Spleen (tissue), 11 donors: ENCODE measurements at regions not wholly inside any gene's neighbourhood (a gene's known extent, or its start where the extent isn't known, plus 50 kb on each side); places are given as distances from the start of the nearest gene placed in this dataset.

Experiments
- DNase-seq: peaks from one replicate; pipeline ENCODE4 v3.0.0-alpha.2; 2020
- H3K27ac ChIP-seq, 8 donors: fragments of 200-600 bp; sonication (generic) in 7 of 8; 1 replicate in 4 of 8; 2 replicates in 4 of 8; pipeline versions ENCODE4 v1.5.0 to v1.8.0; 2016 to 2021; ENCODE audit warnings: inconsistent platforms in 4 of 8, mild to moderate bottlenecking in 4 of 8, moderate library complexity in 1 of 8
- H3K27me3 ChIP-seq, 7 donors: fragments of 200-600 bp; sonication (generic) in 6 of 7; replicated peaks in 1 of 7; 1 replicate in 4 of 7; 2 replicates in 3 of 7; pipeline versions ENCODE4 v1.5.0 to v1.8.0; 2016 to 2021; ENCODE audit warnings: inconsistent platforms in 3 of 7, mild to moderate bottlenecking in 1 of 7
- H3K36me3 ChIP-seq, 6 donors: fragments of 200-600 bp; sonication (generic) in 5 of 6; 1 replicate in 4 of 6; 2 replicates in 2 of 6; pipeline versions ENCODE4 v1.5.0 to v1.8.0; 2016 to 2021; ENCODE audit warnings: inconsistent platforms in 2 of 6
- H3K4me1 ChIP-seq, 6 donors: fragments of 200-600 bp; sonication (generic) in 5 of 6; 1 replicate in 3 of 6; 2 replicates in 3 of 6; pipeline versions ENCODE4 v1.5.0 to v1.8.0; 2016 to 2021; ENCODE audit warnings: inconsistent platforms in 3 of 6
- H3K4me3 ChIP-seq, 8 donors: fragments of 200-600 bp; sonication (generic) in 7 of 8; 1 replicate in 4 of 8; 2 replicates in 4 of 8; pipeline versions ENCODE4 v1.5.0 to v1.8.0; 2016 to 2021; ENCODE audit warnings: inconsistent platforms in 4 of 8, mild to moderate bottlenecking in 4 of 8, moderate library complexity in 2 of 8
- H3K9me3 ChIP-seq, 8 donors: fragments of 200-600 bp; sonication (generic) in 7 of 8; 1 replicate in 4 of 8; 2 replicates in 4 of 8; pipeline versions ENCODE4 v1.5.0 to v1.8.0; 2016 to 2021; ENCODE audit warnings: inconsistent platforms in 4 of 8
- CTCF ChIP-seq, 11 experiments: fragments of 200-600 bp in 7 of 11; fragments of 450-650 bp in 4 of 11; sonication (generic) in 4 of 11; IDR thresholded peaks in 8 of 11; conservative IDR thresholded peaks in 3 of 11; 1 replicate in 7 of 11; 2 replicates in 4 of 11; pipeline versions ENCODE4 v1.4.0 to v1.8.0; 2016 to 2021; ENCODE audit warnings: antibody characterized with exemption in 11 of 11, inconsistent platforms in 4 of 11, mild to moderate bottlenecking in 1 of 11
- POLR2A ChIP-seq, 3 donors: fragments of 450-650 bp; IDR thresholded peaks; one replicate each; pipeline ENCODE4 v1.5.1; 2017; ENCODE audit warnings: antibody characterized with exemption in 3 of 3, mild to moderate bottlenecking in 1 of 3
- POLR2AphosphoS5 ChIP-seq, 3 donors: sonication (generic); formaldehyde crosslinking; IDR thresholded peaks; one replicate each; pipeline ENCODE4 v1.5.1; 2017; ENCODE audit warnings: antibody characterized with exemption in 3 of 3
- WGBS, 5 donors: extraction: QIAGEN DNeasy Blood & Tissue Kit in 3 of 5; methylation state at CpG; one replicate each; pipeline versions ENCODE4 v1.1.5 to v1.1.7; 2013 to 2018; 5-methylcytosine and 5-hydroxymethylcytosine counted together
- intact Hi-C: fragments of 100-400 bp; cut with DNase I; formaldehyde crosslinking; loops from one replicate; pipeline ENCODE4 v1.15.0; 2023; ENCODE audit warnings: low total_unique reads
- donor health status: healthy with polysubstance abuse.
- donor health status: DM: no; HTN: no; CAD: no; lungs with moderate emphysema.
- donor health status: DM: no; HTN: no; CAD: no.
- donor health status: Bipolar disorder and iron deficiency.
- donor health status: healthy.
- donor health status: DM: no; HTN: no; CAD: no.
- donor health status: DM: yes; HTN: yes; CAD: no.

- TF ChIP-seq POLR2AphosphoS5 (IDR thresholded peaks at IDR 0.05) = no peak
- TF ChIP-seq CTCF (IDR thresholded peaks at IDR 0.05 in 8 of 11, conservative IDR thresholded peaks at IDR 0.05 in 3 of 11) = no peak
- no peak for TF ChIP-seq POLR2A (IDR thresholded peaks at IDR 0.05)
- DNase-seq = peak; percentile 35
- intact Hi-C loops = no loop called here
- no peak overlapping the region for H3K4me3 ChIP-seq
- H3K9me3 ChIP-seq = no peaks in the 10 kb centered on the region
- peaks cover 0 to 18% (median 0%) of the 10 kb centered on the region in 7 donors for H3K27me3 ChIP-seq
- 75 to 88% (median 85%) methylated on average over 14 of the region's 14 CpGs for WGBS, 5 donors
- H3K27ac ChIP-seq = no peak overlapping the region
- H3K36me3 ChIP-seq = no peaks in the 10 kb centered on the region
- no peaks in the 10 kb centered on the region for H3K4me1 ChIP-seq
Measured at GRCh38 chr10:84590327-84591193, 262.2 kb downstream of the CCSER2 start.

GRCh38 chr10:84593506-84593905, 265.1 kb downstream of the CCSER2 start:
- Histone ChIP-seq H3K27ac (no peak overlapping the region), H3K36me3 (no peaks in the 10 kb centered on the region), H3K27me3 (peaks cover 0 to 30% (median 0%) of the 10 kb centered on the region in 7 donors), H3K4me1 (no peaks in the 10 kb centered on the region), H3K4me3 (no peak overlapping the region), H3K9me3 (peaks cover 0 to 15% (median 0%) of the 10 kb centered on the region in 8 donors)
- peak; percentile 54 for DNase-seq
- intact Hi-C loops = no loop called here
- WGBS, 5 donors = 80 to 90% (median 85%) methylated on average over 7 of the region's 7 CpGs
- TF ChIP-seq CTCF (IDR thresholded peaks at IDR 0.05 in 8 of 11, conservative IDR thresholded peaks at IDR 0.05 in 3 of 11) = no peak
- TF ChIP-seq POLR2A (IDR thresholded peaks at IDR 0.05) = no peak
- no peak for TF ChIP-seq POLR2AphosphoS5 (IDR thresholded peaks at IDR 0.05)

- Histone ChIP-seq H3K27me3 (peaks cover 0 to 33% (median 0%) of the 10 kb centered on the region in 7 donors), H3K36me3 (no peaks in the 10 kb centered on the region), H3K4me3 (no peak overlapping the region), H3K27ac (no peak overlapping the region), H3K9me3 (peaks cover 0 to 15% (median 0%) of the 10 kb centered on the region in 8 donors), H3K4me1 (no peaks in the 10 kb centered on the region)
- 87 to 90% (median 89%) methylated on average over 4 of the region's 4 CpGs for WGBS, 5 donors
- no peak for DNase-seq
- TF ChIP-seq POLR2A (IDR thresholded peaks at IDR 0.05) = no peak
- no peak for TF ChIP-seq CTCF (IDR thresholded peaks at IDR 0.05 in 8 of 11, conservative IDR thresholded peaks at IDR 0.05 in 3 of 11)
- TF ChIP-seq POLR2AphosphoS5 (IDR thresholded peaks at IDR 0.05) = no peak
- intact Hi-C loops = no loop called here
Measured at GRCh38 chr10:84596585-84596984, 268.2 kb downstream of the CCSER2 start.

- intact Hi-C loops = no loop called here
- DNase-seq = no peak
- H3K4me3 ChIP-seq = no peak overlapping the region
- no peak overlapping the region for H3K27ac ChIP-seq
- no peaks in the 10 kb centered on the region for H3K36me3 ChIP-seq
- H3K4me1 ChIP-seq = no peaks in the 10 kb centered on the region
- peaks cover 0 to 38% (median 0%) of the 10 kb centered on the region in 7 donors for H3K27me3 ChIP-seq
- peaks cover 0 to 15% (median 0%) of the 10 kb centered on the region in 8 donors for H3K9me3 ChIP-seq
- TF ChIP-seq POLR2A (IDR thresholded peaks at IDR 0.05) (no peak), CTCF (IDR thresholded peaks at IDR 0.05 in 8 of 11, conservative IDR thresholded peaks at IDR 0.05 in 3 of 11) (no peak), POLR2AphosphoS5 (IDR thresholded peaks at IDR 0.05) (no peak)
- WGBS, 5 donors = 70 to 90% (median 88%) methylated on average over 2 of the region's 2 CpGs
Measured at GRCh38 chr10:84599254-84599653, 270.9 kb downstream of the CCSER2 start.
